Endometrium (tissue), 2 donors: ENCODE measurements at regions not wholly inside any gene's neighbourhood (a gene's known extent, or its start where the extent isn't known, plus 50 kb on each side); places are given as distances from the start of the nearest gene placed in this dataset.
A peak's percentile ranks its signal among the peaks of the same experiment; 100 is the strongest.

ENCODE experiments used
- FAIRE-seq: peaks from 2 replicates; lab custom pipeline; 2012; peaks lifted over from hg19 to GRCh38; lab: Jason Lieb, UNC
- donor health status: control.
- donor health status: control.

- no peak for FAIRE-seq
These were observed 52.4 kb upstream of the UPP2 start for GRCh38 chr2:158049129-158049855.

GRCh38 chr2:158048327-158048726 lies 53.3 kb upstream of the UPP2 start:
- FAIRE-seq: no peak

DNA sequence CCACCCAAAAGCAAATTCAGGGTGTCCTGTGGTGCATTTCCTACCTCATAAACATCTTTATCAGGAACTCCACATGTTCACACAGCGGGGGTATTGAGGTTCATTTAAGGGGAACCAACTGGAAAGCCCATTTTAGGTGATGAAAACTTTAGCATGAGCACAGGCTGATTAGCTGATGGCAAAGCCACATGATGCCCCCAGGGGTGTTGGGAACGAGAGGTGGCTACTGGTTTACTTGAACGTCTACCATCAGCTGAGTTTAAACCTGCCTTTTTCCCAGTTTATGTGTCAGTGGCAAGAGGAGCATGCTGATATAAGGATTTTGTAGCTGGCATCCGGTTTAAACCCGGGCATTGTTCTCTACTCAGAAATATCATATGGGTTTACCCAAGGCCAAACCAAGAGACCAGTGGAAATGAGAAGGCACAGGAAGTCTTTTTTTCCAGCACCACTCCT lies 54.5 kb upstream of the UPP2 start:
- FAIRE-seq: no peak

GRCh38 chr2:158046121-158046880 lies 55.4 kb upstream of the UPP2 start:
- FAIRE-seq: no peak

GRCh38 chr2:158045362-158045761 lies 56.3 kb upstream of the UPP2 start:
- FAIRE-seq: no peak

GRCh38 chr2:158043181-158043948 lies 58.3 kb upstream of the UPP2 start:
- no peak for FAIRE-seq

DNA sequence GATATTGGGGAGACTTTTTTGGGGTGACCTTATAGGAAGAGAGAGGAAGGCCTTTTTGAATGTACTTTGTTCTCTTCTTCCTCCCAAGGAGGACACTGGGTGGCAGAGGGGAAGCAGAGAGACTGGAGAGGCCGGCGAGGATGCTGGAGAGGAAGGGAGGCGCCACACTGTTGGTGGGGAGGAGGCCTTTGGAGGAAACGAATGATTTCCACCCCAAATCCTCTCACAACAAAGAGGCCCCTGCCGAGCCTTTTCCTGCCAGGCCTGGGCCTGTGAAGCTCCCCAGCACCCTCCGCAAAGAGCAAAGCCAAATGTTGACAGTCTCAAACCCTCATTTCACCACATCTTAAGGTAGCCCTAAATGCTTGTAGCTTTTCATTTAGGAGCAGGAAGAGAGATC lies 59.0 kb upstream of the UPP2 start:
- FAIRE-seq: no peak

DNA sequence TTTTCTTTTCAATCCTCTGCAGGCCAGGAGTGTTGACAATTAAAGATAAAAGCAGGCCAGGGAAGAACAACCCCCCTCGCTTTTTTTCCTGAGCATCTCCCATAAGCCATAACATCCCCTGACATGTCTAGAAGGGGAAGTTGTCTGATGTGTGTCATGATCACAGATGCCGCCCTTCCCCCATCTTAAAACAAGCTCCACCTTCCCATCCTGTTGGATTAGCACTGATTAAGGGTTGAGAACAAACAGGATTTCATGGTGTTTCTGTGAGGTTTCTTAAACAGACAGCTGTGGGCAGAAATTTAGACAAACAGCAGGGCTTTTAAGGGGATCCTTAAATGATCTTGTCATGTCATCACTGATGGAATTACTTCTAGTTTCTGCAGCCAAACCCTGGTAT lies 59.4 kb upstream of the UPP2 start:
- no peak for FAIRE-seq

DNA sequence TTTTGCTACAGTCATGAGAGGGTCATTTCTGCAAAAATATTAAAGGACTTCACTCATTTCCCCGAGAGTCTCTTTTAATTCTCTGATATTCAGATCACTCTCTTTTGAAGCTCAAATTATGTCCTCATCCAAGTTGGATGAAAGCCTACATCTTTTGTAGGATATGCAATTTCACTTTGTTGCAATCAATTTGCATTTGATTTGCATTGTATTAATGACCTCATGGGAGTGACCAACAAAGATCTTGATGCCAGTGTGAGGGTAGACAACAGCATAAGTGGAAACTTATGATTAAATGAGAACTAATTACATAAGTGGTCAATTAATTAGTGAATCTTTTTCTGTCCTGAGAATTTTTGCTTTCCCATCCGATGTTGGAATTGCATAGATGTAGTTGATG lies 60.3 kb upstream of the UPP2 start:
- no peak for FAIRE-seq

DNA sequence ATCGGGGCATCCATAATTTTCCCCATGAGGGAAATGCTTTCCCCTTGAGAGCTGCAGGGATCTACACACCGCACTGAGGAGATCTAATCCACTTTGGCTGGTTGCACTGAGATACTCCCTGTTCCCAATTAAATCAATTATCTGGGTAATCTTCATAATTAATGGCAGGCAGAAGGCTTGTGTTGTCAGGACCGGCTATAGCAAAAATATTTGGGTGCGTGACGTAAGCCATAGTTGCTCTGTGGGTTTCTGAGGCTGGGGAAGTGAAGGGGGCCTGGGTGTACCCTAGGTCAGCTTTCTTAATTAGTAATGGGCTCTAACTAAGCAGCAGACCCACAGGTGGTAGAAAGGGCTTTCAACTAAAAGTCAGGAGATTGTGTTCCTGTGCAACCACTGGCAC lies 62.8 kb upstream of the UPP2 start:
- FAIRE-seq: no peak

GRCh38 chr2:158034198-158034866 lies 67.3 kb upstream of the UPP2 start:
- FAIRE-seq: no peak

DNA sequence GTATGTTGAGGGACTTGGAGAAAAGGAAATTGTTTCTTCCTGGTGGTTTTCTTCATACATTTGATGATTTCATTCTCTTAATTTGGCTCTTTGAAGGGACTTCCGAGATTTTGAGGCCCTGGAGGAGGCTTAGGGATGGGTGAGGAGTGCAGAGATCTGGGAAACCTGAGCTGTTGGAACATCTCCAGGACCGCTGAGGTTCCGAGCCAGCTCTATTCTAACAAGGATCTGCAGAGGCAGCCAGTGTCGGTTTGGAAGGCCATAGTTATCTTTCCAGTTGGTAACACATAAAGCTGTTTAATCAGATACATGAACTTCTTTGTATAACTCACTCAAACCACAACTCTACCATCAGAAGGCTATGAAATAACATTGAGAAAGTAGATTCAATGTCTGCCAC lies 70.3 kb upstream of the UPP2 start:
- FAIRE-seq: no peak

- FAIRE-seq: no peak
These were observed 76.2 kb upstream of the UPP2 start for GRCh38 chr2:158025255-158025996.

GRCh38 chr2:158024288-158024898 lies 77.3 kb upstream of the UPP2 start:
- peak; percentile 59 for FAIRE-seq

GRCh38 chr2:158022888-158023287 lies 78.8 kb upstream of the UPP2 start:
- no peak for FAIRE-seq

DNA sequence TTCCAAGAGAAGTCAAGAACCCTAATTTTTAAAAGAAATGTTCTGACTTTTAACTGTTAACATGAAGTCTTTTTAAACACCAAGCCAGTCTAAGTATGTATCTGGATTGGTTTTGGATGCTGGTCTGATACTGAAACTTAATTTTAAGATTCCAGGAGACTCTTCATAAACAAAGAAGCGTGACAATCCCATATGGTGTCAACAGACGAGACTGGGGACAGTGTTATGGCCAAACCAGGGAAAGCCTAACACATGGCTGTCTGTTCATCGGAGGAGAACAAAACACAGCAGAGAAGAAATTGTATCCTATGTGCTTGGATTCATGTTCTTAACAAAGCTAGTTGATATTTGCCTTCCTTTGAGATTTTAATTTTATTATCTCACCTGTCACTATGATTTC lies 80.5 kb upstream of the UPP2 start:
- no peak for FAIRE-seq

- no peak for FAIRE-seq
These were observed 86.1 kb upstream of the UPP2 start for GRCh38 chr2:158015428-158016076.

DNA sequence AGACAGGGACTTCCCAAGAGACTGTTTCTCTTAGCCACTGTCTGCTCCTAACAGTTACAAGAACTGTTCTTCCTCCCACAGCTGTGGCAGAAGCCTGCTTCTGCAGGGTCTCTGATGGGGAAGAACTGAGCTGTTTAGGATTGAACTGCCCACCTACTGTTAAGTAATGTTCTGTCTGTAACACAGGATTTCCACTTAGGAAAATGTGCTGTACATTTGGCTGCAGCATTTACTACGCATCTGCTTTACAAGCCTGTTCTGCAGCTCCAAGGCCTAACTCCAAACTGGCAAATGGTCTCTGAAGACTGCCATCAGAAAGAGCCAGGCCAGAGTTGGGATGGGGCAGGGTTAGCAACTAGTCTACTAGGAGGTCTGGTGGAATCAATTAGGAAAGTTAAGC lies 87.8 kb upstream of the UPP2 start:
- no peak for FAIRE-seq

DNA sequence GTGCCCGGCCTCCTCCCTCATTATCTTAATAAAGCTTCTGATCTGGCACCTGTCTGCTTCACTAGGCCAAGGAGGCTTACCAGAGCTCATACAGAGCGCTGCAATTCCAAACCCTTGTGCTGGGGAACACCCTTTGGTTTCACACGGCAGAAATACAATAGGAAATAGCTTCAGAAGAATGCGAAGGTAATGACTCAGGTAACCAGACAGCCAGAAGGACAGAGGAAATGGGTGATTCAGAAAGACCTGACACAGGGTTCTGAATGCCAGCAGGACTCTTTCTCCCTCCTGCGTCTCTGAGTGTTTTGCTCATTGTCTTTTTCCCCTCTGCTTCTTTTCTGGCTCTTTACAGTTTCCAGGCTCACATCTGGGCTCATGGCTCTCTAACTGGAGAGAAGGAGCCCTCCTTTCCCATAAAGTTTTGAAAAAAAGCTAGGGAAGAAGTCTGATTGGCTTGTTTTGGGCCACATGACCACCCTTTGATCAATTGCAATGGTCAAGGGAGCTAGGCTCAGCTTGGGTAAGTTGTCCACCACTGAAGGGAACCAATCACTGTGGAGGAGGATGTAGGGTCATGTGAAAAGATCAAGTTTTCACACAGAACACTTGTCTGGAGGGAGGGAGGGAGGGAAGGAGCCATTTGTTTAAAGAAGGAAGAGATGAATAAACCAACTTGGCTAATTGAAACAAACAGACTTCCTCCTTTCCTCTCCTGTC lies 90.5 kb upstream of the UPP2 start:
- no peak for FAIRE-seq

GRCh38 chr2:158009399-158009798 lies 92.3 kb upstream of the UPP2 start:
- no peak for FAIRE-seq
